HG02885 (cell line): ENCODE measurements at regions not wholly inside any gene's neighbourhood (a gene's known extent, or its start where the extent isn't known, plus 50 kb on each side); places are given as distances from the start of the nearest gene placed in this dataset.

Source experiments
- ATAC-seq: cut with Tn5 transposase; IDR thresholded peaks from one replicate; pipeline ENCODE4 v1.9.1; 2021; ENCODE audit warnings: mild to moderate bottlenecking; ENCODE audit not compliant: unreplicated experiment, poor library complexity

DNA sequence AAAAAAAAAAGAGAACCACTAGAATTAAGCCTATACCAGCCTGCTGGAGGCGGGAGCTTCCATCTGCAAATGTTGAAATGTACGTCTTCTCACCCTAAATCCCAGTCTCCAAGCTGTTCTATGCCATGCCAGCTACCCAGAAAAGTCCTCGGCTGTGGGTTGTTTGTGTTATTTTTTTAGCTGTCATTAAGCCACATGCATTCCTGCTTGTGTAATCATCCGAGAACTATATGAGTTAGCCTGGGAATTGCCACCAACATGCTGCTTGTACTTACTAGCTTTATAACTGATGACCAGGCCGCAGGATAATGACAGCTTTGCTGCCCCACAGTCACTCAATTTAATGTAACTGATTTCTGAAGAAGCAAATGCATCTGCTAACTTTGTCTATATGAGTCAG is 313.9 kb upstream of the SALL1 start:
- ATAC-seq, result no peak

DNA sequence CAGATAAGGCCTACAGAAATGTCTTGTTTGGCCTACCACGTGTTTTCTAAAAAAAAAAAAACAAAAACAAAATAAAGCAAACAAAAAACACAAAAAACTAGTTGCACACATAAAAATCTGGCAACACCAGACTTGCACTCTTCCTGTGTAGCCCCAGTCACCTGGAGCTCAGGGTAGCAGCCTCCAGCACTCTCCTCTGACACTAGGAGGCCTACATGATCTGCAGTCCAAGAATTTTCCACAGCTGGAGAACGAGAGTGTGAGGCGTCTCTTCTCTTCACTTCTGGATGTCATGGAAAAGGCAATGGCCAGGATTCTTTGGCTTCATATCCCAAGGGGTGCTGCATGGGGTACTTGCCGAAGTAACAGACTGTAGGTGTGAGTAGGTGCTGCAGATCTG is 310.2 kb upstream of the SALL1 start:
- ATAC-seq, result no peak

DNA sequence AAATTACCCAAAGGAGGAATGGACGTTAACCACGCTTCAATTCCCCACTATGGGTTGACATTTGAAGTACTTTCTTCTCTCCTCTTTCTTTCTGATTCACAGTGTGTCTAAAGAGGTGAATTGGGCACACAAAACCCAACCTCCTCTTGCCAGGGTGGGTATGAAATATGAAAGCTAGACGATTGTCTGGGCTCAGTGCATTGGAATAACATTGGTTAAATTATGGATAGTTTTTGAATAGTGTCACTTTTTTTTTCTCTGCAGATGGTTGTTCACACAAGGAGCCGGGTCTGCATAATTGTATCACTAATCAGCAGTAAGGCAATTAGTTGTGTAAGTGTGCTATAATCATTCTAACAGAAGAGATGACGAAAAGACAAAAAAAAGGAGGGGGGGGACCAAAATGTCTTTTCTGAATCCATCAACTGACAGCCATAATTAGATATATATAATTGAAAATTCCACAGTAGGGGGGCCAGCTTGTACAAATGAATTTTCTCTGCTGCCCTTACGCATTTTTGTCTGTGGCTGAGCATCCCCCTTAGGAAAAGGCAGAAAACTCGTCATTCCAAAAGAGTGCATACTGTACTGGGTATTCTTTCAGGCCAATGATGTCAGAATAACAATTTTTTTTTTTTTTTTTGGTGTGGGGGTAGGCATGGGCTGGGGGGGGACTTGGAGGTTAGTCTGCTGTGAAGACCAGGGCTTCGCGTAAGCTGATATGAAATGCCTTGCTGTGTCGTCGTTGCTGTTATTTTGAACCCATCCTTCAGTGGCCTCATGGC is 307.5 kb upstream of the SALL1 start:
- no peak for ATAC-seq

DNA sequence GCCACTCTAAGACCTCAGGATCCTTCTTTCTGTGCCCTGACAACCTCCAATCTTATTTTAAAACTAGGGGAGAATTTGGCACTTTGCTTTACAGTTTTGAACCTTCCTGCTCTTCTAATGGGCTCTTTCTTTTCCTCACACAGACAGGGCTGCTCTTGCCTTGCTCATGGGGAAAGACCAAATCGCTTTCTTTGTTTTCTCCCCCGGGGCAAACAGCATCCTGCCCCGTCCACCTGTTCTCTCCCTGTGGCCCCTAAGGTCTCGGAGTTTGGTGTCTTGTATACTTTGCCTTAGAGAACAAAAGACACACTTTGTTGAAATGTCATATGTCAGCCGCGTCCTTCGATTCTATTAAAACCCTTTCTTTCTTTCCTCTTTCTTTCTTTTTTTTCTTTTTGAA is 306.7 kb upstream of the SALL1 start:
- no peak for ATAC-seq

DNA sequence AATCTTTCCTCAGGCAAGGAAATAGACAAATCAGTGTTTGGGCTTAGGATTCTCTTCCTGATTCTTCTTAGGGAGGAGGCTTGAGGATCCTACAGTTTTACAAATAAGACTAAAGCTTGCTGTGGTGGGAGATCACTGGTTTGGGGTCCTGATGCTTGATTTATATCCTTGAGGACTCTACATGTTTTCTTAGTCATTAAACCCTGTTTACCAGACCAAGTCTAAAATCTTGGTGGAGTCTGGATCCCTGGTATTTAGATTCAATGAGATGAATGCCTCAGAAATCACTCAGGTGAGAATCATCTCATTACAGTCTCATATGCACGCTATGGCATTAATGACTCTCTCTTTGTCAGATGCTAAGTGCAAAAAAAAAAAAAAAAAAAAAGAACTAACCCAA is 304.3 kb upstream of the SALL1 start:
- no peak for ATAC-seq

GRCh38 chr16:51453251-51453650 is 302.2 kb upstream of the SALL1 start:
- ATAC-seq, result no peak

- ATAC-seq, result no peak
Observed at GRCh38 chr16:51450909-51451308, 299.8 kb upstream of the SALL1 start.

- no peak for ATAC-seq
Observed at GRCh38 chr16:51450376-51450775, 299.3 kb upstream of the SALL1 start.

DNA sequence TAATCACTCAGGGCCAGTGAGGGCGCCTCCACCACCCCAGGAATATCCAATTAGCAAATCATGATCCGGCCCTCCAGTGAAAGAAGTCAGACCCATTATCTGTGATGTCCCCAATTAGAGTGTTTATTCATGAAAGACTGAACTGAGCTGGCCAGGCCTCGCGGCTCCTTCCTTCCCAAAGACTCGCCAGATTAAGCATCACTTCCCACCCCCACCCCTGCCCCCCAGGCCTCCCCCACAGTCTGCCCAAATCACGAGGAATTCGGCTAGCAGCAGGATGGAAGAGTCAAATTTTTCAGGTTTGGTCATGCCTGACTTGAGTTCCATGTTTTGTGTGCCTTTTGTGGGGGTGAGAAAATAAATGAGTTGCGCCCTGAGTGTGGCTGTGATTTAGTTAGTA is 298.4 kb upstream of the SALL1 start:
- ATAC-seq, result no peak

GRCh38 chr16:51445250-51445649 is 294.2 kb upstream of the SALL1 start:
- no peak for ATAC-seq

- no peak for ATAC-seq
Observed at GRCh38 chr16:51443934-51444333, 292.9 kb upstream of the SALL1 start.

DNA sequence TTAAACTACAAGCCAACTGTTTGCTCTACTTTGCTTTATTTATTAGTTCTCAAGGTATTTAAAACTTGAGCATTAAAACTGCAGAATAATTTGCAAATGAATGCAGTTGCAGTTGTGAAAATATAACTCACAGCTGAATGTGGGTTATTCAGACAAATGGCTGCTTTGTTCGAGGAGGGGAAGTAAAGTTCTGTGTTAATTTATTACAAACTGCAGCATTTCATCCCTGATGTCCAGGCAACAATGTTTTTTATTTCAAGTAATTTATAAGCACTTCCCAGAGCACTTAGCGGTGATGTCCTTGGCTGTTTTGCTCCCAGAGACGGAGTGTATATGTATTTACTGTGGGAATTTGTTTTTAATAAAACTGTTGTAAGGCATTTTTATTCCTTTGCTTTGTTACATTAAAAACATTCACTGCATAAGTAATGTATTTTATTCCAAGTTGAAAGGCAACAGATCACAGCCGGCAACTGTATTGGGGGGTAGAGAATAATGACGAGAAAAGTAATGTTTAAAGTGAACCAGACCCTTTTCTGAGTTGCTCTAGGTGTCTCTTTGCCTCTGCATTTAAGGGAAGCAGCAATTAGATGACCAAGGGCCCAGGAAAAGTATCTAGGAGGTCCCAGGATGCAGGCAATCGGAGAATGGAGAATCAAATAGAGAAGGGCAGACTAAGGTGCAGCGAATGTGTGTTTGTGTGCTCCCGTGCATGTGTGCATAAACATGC is 291.2 kb upstream of the SALL1 start:
- ATAC-seq, result no peak

DNA sequence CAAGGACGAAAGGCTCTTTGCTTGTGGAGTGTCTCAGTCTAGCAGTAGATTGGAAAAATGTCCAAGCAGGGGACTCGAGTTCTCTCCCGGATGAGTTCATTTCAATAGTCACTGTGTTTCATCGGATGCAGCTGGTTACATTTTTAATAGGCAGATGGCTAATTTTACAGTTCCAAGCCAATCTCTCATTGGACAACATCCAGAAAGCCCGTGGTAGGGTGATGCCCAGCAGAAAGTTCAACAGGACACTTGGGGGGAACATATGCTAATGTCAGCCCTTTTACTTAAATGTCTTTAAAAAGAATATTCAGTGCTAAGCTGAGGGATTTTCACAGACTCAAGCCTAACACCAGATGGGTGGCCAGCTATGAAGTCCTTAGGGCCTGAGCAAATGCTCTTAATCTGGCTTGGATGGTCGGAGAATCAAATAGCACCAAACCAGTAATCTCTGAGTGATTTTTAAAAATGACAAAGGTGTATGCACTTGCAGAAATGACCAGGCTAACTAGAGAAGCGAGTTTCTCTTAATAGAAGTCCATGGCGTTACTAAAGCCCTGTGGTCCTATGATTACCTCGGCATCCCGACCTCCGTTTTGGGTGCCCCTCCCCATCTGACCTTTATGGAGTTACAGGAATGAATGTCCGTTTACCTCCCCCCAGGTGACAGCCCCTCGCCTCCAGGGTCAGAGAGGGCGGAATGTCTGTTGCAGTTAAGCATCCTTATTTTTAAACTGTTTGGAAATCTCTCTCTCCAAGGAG is 289.2 kb upstream of the SALL1 start:
- ATAC-seq, result no peak

DNA sequence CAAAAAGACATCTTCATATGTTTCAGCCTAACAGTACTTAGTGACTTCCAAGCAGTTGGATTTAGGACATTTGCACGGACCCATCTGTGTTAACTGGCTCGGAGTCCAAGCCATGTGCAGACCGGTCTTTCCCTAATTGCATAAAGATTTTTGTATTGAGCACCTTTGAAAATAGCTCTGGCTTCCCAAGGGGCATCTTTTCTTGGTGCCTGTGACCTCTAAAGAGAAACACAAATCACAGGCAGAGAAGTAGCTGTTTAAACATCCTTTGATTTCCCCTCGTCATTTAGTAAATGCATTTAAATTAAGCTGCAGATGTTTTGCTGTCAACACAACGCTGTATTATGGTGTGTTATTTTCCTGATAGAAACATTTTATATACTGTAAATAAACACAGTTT is 288.2 kb upstream of the SALL1 start:
- ATAC-seq, result no peak

DNA sequence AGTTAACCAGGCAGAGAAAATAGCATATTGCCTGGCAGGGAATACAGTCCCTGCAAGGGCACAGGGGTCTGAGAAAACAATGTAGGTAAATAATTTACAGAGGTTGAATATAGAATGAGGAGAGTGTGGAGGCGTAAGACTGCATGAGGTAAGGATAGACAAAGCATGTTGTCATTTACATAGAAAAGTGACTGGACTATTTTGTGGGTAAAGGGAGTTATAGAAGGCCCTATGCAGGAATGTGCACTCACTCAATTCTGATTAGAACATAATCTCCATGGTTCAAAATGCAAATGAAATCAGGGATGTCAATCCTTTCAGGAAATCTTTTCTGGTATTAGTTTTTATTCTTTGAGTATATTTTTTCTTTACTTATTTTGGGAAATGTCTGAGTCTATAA is 285.7 kb upstream of the SALL1 start:
- no peak for ATAC-seq

GRCh38 chr16:51434567-51435198 is 283.6 kb upstream of the SALL1 start:
- ATAC-seq, result no peak

DNA sequence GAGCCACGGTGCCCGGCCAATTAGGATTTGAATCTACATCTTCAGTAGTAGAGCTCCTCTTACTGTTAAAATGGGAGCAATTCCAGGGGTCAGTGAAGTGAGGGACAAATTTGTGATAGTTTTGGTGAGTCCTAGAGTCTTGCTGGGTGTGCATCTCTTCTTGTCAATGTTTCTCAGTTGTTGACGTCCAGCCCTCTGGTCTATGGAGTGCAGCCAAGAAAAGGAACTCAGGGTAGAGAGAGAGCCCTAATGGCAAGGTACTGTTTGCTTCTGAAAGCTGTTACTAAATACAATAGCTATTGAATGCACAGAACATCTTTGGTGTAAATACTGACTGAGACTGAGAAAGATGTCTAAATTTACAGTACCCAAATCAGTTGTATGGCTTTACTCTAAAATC is 282.5 kb upstream of the SALL1 start:
- no peak for ATAC-seq

GRCh38 chr16:51431517-51432241 is 280.6 kb upstream of the SALL1 start:
- ATAC-seq, result no peak

- no peak for ATAC-seq
Observed at GRCh38 chr16:51430716-51431369, 279.8 kb upstream of the SALL1 start.

DNA sequence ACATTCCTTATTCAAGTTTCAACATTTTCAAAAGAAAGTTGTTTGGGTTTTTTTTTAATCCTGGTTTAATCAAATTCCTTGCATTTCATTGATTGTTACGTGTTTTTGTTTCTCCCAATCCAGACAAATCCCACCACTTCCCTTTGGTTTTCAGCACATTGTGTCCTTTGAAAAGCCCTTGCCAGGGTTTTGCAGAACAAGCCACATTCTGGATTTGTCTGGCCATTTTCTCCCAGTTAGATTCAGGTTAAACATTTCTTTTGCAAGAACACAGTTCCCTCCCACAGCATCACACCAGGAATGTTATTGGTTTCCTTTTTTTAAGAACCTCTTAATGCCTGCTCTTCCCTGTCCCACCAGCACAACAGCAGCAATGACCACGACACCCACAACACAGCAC is 278.0 kb upstream of the SALL1 start:
- ATAC-seq, result no peak
